ENCODE measurements at regions not wholly inside any gene's neighbourhood (a gene's known extent, or its start where the extent isn't known, plus 50 kb on each side); places are given as distances from the start of the nearest gene placed in this dataset.
A peak's percentile ranks its signal among the peaks of the same experiment; 100 is the strongest.

DNA sequence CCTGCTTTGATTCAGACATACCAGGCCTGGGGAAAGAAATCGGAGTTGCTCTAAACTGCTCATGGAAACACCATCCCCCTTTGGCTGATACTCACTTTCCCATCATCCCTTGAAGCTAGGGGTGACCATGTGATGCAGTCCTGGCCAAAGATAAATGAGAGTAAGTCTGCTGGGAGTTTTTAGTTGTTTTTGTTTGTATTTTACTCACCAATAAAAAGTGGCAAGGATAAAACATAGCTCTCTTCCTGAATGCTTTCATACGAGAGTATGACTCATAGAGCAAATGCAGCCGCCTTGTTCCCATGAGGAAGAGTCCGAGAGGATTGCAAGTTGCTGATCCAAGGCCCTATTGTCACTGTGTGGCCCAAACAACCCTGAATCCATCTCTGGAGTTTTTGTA lies 126.4 kb upstream of the TMEM132C start:
- Histone ChIP-seq H2AFZ (replicated peaks) (no peak overlapping the region), H3K9ac (no peak overlapping the region), H3K36me3 (no peaks in the 10 kb centered on the region), H3K79me2 (ENCODE audit: low read depth) (no peaks in the 10 kb centered on the region), H3K4me2 (no peak overlapping the region), H4K20me1 (ENCODE audit: low read depth) (no peaks in the 10 kb centered on the region), H3K27ac (no peak overlapping the region), H3K4me3 (no peak overlapping the region), H3F3A (ENCODE audit: low read depth) (no peaks in the 10 kb centered on the region), H3K27me3 (no peaks in the 10 kb centered on the region), H3K9me3 (ENCODE audit: low read depth) (no peaks in the 10 kb centered on the region), H3K4me1 (no peaks in the 10 kb centered on the region)
- Mint-ChIP-seq H3K9me3 (peaks cover 6% of the 10 kb centered on the region), H3K27me3 (ENCODE audit: insufficient read depth, low read depth) (peaks cover 3% of the 10 kb centered on the region), H3K4me1 (peaks cover 4% of the 10 kb centered on the region), H3K27ac (no peak overlapping the region), H3K36me3 (no peaks in the 10 kb centered on the region), H3K4me3 (no peak overlapping the region)
- DNase-seq (ENCODE audit: low spot score): no peak
- TF ChIP-seq EZH2phosphoT487 (IDR thresholded peaks at IDR 0.05) (no peak), EZH2 (IDR thresholded peaks at IDR 0.05) (no peak), CTCF (IDR thresholded peaks at IDR 0.05) (no peak)

DNA sequence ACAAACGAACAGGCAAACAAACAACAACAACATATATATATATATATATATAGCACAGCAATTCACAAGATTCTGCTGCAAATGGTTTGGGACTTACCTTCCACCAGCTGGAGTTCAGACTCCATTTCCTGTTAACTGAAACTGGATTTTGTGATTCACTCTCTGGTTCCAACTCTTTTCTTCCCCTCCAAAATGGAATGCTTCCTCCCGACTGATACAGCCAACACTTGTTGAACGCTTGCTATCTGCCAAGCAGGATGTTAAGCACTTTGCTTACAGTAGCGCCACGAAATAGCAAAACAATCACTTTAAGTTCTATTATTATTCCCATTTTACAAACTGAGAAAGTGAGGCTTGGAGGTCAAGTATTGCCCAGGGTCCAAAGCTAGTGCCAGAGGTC lies 116.0 kb upstream of the TMEM132C start:
- Histone ChIP-seq H3K4me3 (no peak overlapping the region), H2AFZ (replicated peaks) (no peak overlapping the region), H4K20me1 (ENCODE audit: low read depth) (no peaks in the 10 kb centered on the region), H3K27me3 (no peaks in the 10 kb centered on the region), H3K79me2 (ENCODE audit: low read depth) (no peaks in the 10 kb centered on the region), H3K9ac (no peak overlapping the region), H3K27ac (no peak overlapping the region), H3K36me3 (no peaks in the 10 kb centered on the region), H3K4me2 (no peak overlapping the region), H3F3A (ENCODE audit: low read depth) (no peaks in the 10 kb centered on the region), H3K9me3 (ENCODE audit: low read depth) (no peaks in the 10 kb centered on the region), H3K4me1 (no peaks in the 10 kb centered on the region)
- peaks cover 14% of the 10 kb centered on the region for H3K4me1 Mint-ChIP-seq
- no peak overlapping the region for H3K27ac Mint-ChIP-seq
- peaks cover 12% of the 10 kb centered on the region for H3K27me3 Mint-ChIP-seq (ENCODE audit: insufficient read depth, low read depth)
- H3K9me3 Mint-ChIP-seq: peaks cover 9% of the 10 kb centered on the region
- no peaks in the 10 kb centered on the region for H3K36me3 Mint-ChIP-seq
- no peak overlapping the region for H3K4me3 Mint-ChIP-seq
- TF ChIP-seq EZH2 (IDR thresholded peaks at IDR 0.05) (no peak), EZH2phosphoT487 (IDR thresholded peaks at IDR 0.05) (no peak), CTCF (IDR thresholded peaks at IDR 0.05) (no peak)
- no peak for DNase-seq (ENCODE audit: low spot score)

DNA sequence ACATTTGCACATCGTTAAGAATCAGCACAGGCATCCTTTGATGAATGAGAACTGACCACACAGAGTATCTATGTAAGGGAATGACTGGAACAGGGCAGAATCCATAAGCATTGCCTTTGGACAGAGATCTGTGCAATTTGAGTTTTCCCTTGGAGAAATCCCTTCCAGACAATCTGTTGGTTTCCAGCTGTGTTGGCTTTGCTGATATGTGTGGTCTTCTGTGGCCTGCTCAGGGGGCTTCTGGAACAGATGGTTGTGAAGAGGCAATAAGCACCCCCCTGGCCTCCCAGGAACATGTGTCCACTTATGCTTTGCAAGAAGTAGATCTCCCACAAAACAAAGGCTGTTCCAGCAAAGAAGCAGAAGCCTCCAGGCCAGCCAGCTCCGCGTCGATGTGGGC lies 111.4 kb upstream of the TMEM132C start:
- H3K9me3 Mint-ChIP-seq: peaks cover 13% of the 10 kb centered on the region
- Histone ChIP-seq H3F3A (ENCODE audit: low read depth) (peaks cover 7% of the 10 kb centered on the region), H3K9ac (no peak overlapping the region), H3K27ac (no peak overlapping the region), H3K4me3 (no peak overlapping the region), H3K27me3 (no peaks in the 10 kb centered on the region), H4K20me1 (ENCODE audit: low read depth) (no peaks in the 10 kb centered on the region), H3K4me2 (no peak overlapping the region), H3K9me3 (ENCODE audit: low read depth) (no peaks in the 10 kb centered on the region), H2AFZ (replicated peaks) (no peak overlapping the region), H3K36me3 (no peaks in the 10 kb centered on the region), H3K79me2 (ENCODE audit: low read depth) (no peaks in the 10 kb centered on the region), H3K4me1 (peaks cover 22% of the 10 kb centered on the region)
- H3K27me3 Mint-ChIP-seq (ENCODE audit: insufficient read depth, low read depth): peaks cover 17% of the 10 kb centered on the region
- DNase-seq (ENCODE audit: low spot score): no peak
- H3K4me1 Mint-ChIP-seq: peaks cover 31% of the 10 kb centered on the region
- H3K36me3 Mint-ChIP-seq: no peaks in the 10 kb centered on the region
- no peak overlapping the region for H3K4me3 Mint-ChIP-seq
- peak overlapping the region; percentile 12 for H3K27ac Mint-ChIP-seq
- no peak for TF ChIP-seq EZH2phosphoT487 (IDR thresholded peaks at IDR 0.05)
- TF ChIP-seq EZH2 (IDR thresholded peaks at IDR 0.05): no peak
- TF ChIP-seq CTCF (IDR thresholded peaks at IDR 0.05): no peak
